ACC112 (cell line): ENCODE measurements at regions not wholly inside any gene's neighbourhood (a gene's known extent, or its start where the extent isn't known, plus 50 kb on each side); places are given as distances from the start of the nearest gene placed in this dataset.

Source experiments
- H2AFZ ChIP-seq: fragments of 200-600 bp; sonication (generic); one replicate; pipeline ENCODE4 v1.6.0; 2017; ENCODE audit warnings: antibody characterized with exemption, low read length; ENCODE audit not compliant: unreplicated experiment
- H3K27ac ChIP-seq: fragments of 200-600 bp; sonication (generic); 2 replicates; pipeline ENCODE4 v1.5.1; 2014; ENCODE audit warnings: low read depth, mild to moderate bottlenecking, antibody characterized with exemption, low read length, moderate library complexity
- H3K27me3 ChIP-seq: fragments of 200-600 bp; sonication (generic); 2 replicates; pipeline ENCODE4 v1.6.1; 2014; ENCODE audit warnings: mild to moderate bottlenecking, antibody characterized with exemption, low read length, moderate library complexity, mixed read lengths; ENCODE audit not compliant: insufficient read depth
- H3K36me3 ChIP-seq: fragments of 200-600 bp; sonication (generic); 2 replicates; pipeline ENCODE4 v1.6.1; 2016; ENCODE audit warnings: mild to moderate bottlenecking, antibody characterized with exemption, low read length, moderate library complexity, mixed read lengths; ENCODE audit not compliant: insufficient read depth
- H3K4me1 ChIP-seq: fragments of 200-600 bp; sonication (generic); one replicate; pipeline ENCODE4 v1.6.1; 2016; ENCODE audit warnings: low read length, mixed read lengths; ENCODE audit not compliant: insufficient read depth, unreplicated experiment, control insufficient read depth
- H3K4me3 ChIP-seq: fragments of 200-600 bp; sonication (generic); 2 replicates; pipeline ENCODE4 v1.5.1; 2014; ENCODE audit warnings: mild to moderate bottlenecking, low read depth, low read length
- H3K79me2 ChIP-seq: fragments of 200-600 bp; sonication (generic); one replicate; pipeline ENCODE4 v1.6.0; 2016; ENCODE audit warnings: low read length; ENCODE audit not compliant: control insufficient read depth, unreplicated experiment, insufficient read depth

GRCh38 chr6:14620522-14620921 lies 502.9 kb downstream of the CD83 start:
- Histone ChIP-seq H3K27ac (no peak overlapping the region), H3K36me3 (no peaks in the 10 kb centered on the region), H3K27me3 (no peaks in the 10 kb centered on the region), H3K4me3 (no peak overlapping the region), H2AFZ (no peak overlapping the region), H3K79me2 (no peaks in the 10 kb centered on the region), H3K4me1 (peaks cover 4% of the 10 kb centered on the region)

- no peak overlapping the region for H3K27ac ChIP-seq
- H2AFZ ChIP-seq = peak overlapping the region; percentile 21
- no peaks in the 10 kb centered on the region for H3K36me3 ChIP-seq
- H3K79me2 ChIP-seq = no peaks in the 10 kb centered on the region
- H3K27me3 ChIP-seq = no peaks in the 10 kb centered on the region
- no peak overlapping the region for H3K4me3 ChIP-seq
- H3K4me1 ChIP-seq = peaks cover 4% of the 10 kb centered on the region
Observed at GRCh38 chr6:14621518-14621917, 503.9 kb downstream of the CD83 start.

GRCh38 chr6:14622085-14622484 lies 504.5 kb downstream of the CD83 start:
- H2AFZ ChIP-seq = no peak overlapping the region
- no peaks in the 10 kb centered on the region for H3K36me3 ChIP-seq
- H3K27me3 ChIP-seq = no peaks in the 10 kb centered on the region
- H3K27ac ChIP-seq = no peak overlapping the region
- H3K79me2 ChIP-seq = no peaks in the 10 kb centered on the region
- H3K4me1 ChIP-seq = peaks cover 4% of the 10 kb centered on the region
- no peak overlapping the region for H3K4me3 ChIP-seq

- no peaks in the 10 kb centered on the region for H3K36me3 ChIP-seq
- no peak overlapping the region for H3K4me3 ChIP-seq
- H3K27ac ChIP-seq = no peak overlapping the region
- peaks cover 4% of the 10 kb centered on the region for H3K4me1 ChIP-seq
- H3K79me2 ChIP-seq = no peaks in the 10 kb centered on the region
- H3K27me3 ChIP-seq = no peaks in the 10 kb centered on the region
- H2AFZ ChIP-seq = no peak overlapping the region
Observed at GRCh38 chr6:14622909-14623505, 505.4 kb downstream of the CD83 start.

- Histone ChIP-seq H3K79me2 (no peaks in the 10 kb centered on the region), H3K4me3 (no peak overlapping the region)
Observed at GRCh38 chr6:14625173-14625895, 507.8 kb downstream of the CD83 start.

GRCh38 chr6:14626556-14626955 lies 509.0 kb downstream of the CD83 start:
- Histone ChIP-seq H2AFZ (no peak overlapping the region), H3K27me3 (no peaks in the 10 kb centered on the region), H3K79me2 (no peaks in the 10 kb centered on the region), H3K27ac (no peak overlapping the region), H3K4me1 (peaks cover under 1% of the 10 kb centered on the region), H3K4me3 (no peak overlapping the region), H3K36me3 (no peaks in the 10 kb centered on the region)

More at GRCh38 chr6:14625173-14625895, 507.8 kb downstream of the CD83 start:
- no peak overlapping the region for H2AFZ ChIP-seq
- H3K4me1 ChIP-seq = peaks cover 4% of the 10 kb centered on the region
- no peak overlapping the region for H3K27ac ChIP-seq
- H3K36me3 ChIP-seq = no peaks in the 10 kb centered on the region
- H3K27me3 ChIP-seq = no peaks in the 10 kb centered on the region

- no peaks in the 10 kb centered on the region for H3K79me2 ChIP-seq
- H3K4me1 ChIP-seq = no peaks in the 10 kb centered on the region
- H2AFZ ChIP-seq = no peak overlapping the region
- H3K27ac ChIP-seq = no peak overlapping the region
- no peak overlapping the region for H3K4me3 ChIP-seq
- H3K27me3 ChIP-seq = no peaks in the 10 kb centered on the region
- H3K36me3 ChIP-seq = no peaks in the 10 kb centered on the region
Observed at GRCh38 chr6:14630016-14630415, 512.4 kb downstream of the CD83 start.

GRCh38 chr6:14633479-14633878 lies 515.9 kb downstream of the CD83 start:
- H3K4me3 ChIP-seq = no peak overlapping the region
- H3K27ac ChIP-seq = no peak overlapping the region
- no peak overlapping the region for H2AFZ ChIP-seq
- peaks cover under 1% of the 10 kb centered on the region for H3K4me1 ChIP-seq
- H3K36me3 ChIP-seq = no peaks in the 10 kb centered on the region
- no peaks in the 10 kb centered on the region for H3K27me3 ChIP-seq
- no peaks in the 10 kb centered on the region for H3K79me2 ChIP-seq

- no peak overlapping the region for H2AFZ ChIP-seq
- H3K4me3 ChIP-seq = no peak overlapping the region
- H3K27me3 ChIP-seq = no peaks in the 10 kb centered on the region
- H3K36me3 ChIP-seq = no peaks in the 10 kb centered on the region
- H3K79me2 ChIP-seq = no peaks in the 10 kb centered on the region
- no peak overlapping the region for H3K27ac ChIP-seq
- peaks cover 6% of the 10 kb centered on the region for H3K4me1 ChIP-seq
Observed at GRCh38 chr6:14634072-14634471, 516.5 kb downstream of the CD83 start.

- H3K27me3 ChIP-seq = no peaks in the 10 kb centered on the region
- no peaks in the 10 kb centered on the region for H3K36me3 ChIP-seq
- H3K4me3 ChIP-seq = no peak overlapping the region
- no peak overlapping the region for H3K27ac ChIP-seq
- H3K4me1 ChIP-seq = peaks cover 10% of the 10 kb centered on the region
- H2AFZ ChIP-seq = no peak overlapping the region
- no peaks in the 10 kb centered on the region for H3K79me2 ChIP-seq
Observed at GRCh38 chr6:14635195-14635594, 517.6 kb downstream of the CD83 start.

GRCh38 chr6:14635934-14636591 lies 518.5 kb downstream of the CD83 start:
- Histone ChIP-seq H3K27me3 (no peaks in the 10 kb centered on the region), H3K79me2 (no peaks in the 10 kb centered on the region), H3K27ac (no peak overlapping the region), H3K4me3 (no peak overlapping the region), H3K36me3 (no peaks in the 10 kb centered on the region), H2AFZ (no peak overlapping the region), H3K4me1 (peaks cover 10% of the 10 kb centered on the region)
